Psoas muscle (tissue), 7 donors: ENCODE measurements at regions not wholly inside any gene's neighbourhood (a gene's known extent, or its start where the extent isn't known, plus 50 kb on each side); places are given as distances from the start of the nearest gene placed in this dataset.

Source experiments
- ATAC-seq, 4 donors: fragments of 200-7000 bp; cut with Tn5 transposase; one replicate each; pipeline ENCODE4 v1.9.1; 2020; ENCODE audit warnings: moderate library complexity in 3 of 4, mild to moderate bottlenecking in 2 of 4
- DNase-seq, 2 donors: peaks; one replicate each; pipeline ENCODE4 v3.0.0-alpha.2; 2020
- H3K27ac ChIP-seq: fragments of 200-600 bp; one replicate; pipeline ENCODE4 v1.8.0; 2022
- H3K27me3 ChIP-seq, 3 donors: fragments of 200-600 bp in 1 of 3; one replicate each; pipeline versions ENCODE4 v1.6.1 to v1.8.0; 2013 to 2022; ENCODE audit warnings: low read length in 2 of 3, mild to moderate bottlenecking in 2 of 3, moderate library complexity in 1 of 3; ENCODE audit not compliant: insufficient read depth in 3 of 3
- H3K36me3 ChIP-seq, 2 donors: fragments of 200-600 bp in 1 of 2; one replicate each; pipeline versions ENCODE4 v1.6.1 to v1.8.0; 2013 to 2022; ENCODE audit warnings: low read depth in 1 of 2, mild to moderate bottlenecking in 1 of 2, moderate library complexity in 1 of 2; ENCODE audit not compliant: insufficient read depth in 1 of 2
- H3K4me1 ChIP-seq: fragments of 200-600 bp; one replicate; pipeline ENCODE4 v1.8.0; 2022
- H3K4me3 ChIP-seq: fragments of 200-600 bp; one replicate; pipeline ENCODE4 v1.8.0; 2022; ENCODE audit warnings: mild to moderate bottlenecking
- H3K9me3 ChIP-seq: fragments of 200-600 bp; one replicate; pipeline ENCODE4 v1.8.0; 2022
- CTCF ChIP-seq: fragments of 200-600 bp; IDR thresholded peaks from one replicate; pipeline ENCODE4 v1.8.0; 2022; ENCODE audit warnings: antibody characterized with exemption
- WGBS, 3 donors: extraction: QIAGEN DNeasy Blood & Tissue Kit; methylation state at CpG; one replicate each; pipeline versions ENCODE4 v1.1.6 to v1.1.7; 2013; 5-methylcytosine and 5-hydroxymethylcytosine counted together
- intact Hi-C, 2 donors: fragments of 100-400 bp; cut with DNase I; formaldehyde crosslinking; loops; one replicate each; pipeline versions ENCODE4 v1.11.0 to v1.14.2; 2022
- donor health status: healthy with polysubstance abuse.
- donor health status: DM: no; HTN: no; CAD: no; lungs with moderate emphysema.
- donor health status: Bipolar disorder and iron deficiency.
- donor health status: healthy.
- donor health status: DM: yes; HTN: yes; CAD: no.
- donor health status: DM: no; HTN: no; CAD: no.
- donor health status: DM: yes; HTN: yes; CAD: no.

- H3K36me3 ChIP-seq: no peaks in the 10 kb centered on the region
- 76 to 86% (median 78%) methylated on average over 6 of the region's 6 CpGs for WGBS, 3 donors
- DNase-seq (no peak), ATAC-seq (no peak)
- no peak overlapping the region for H3K27ac ChIP-seq
- no peak for TF ChIP-seq CTCF
- H3K4me3 ChIP-seq: no peak overlapping the region
- no peaks in the 10 kb centered on the region for H3K27me3 ChIP-seq
- H3K9me3 ChIP-seq: no peaks in the 10 kb centered on the region
- H3K4me1 ChIP-seq: no peaks in the 10 kb centered on the region
- intact Hi-C loops: no loop called here
Observed at GRCh38 chr9:84484172-84484571, 143.6 kb upstream of the SLC28A3 start.

- Histone ChIP-seq H3K9me3 (no peaks in the 10 kb centered on the region), H3K27ac (no peak overlapping the region), H3K4me1 (no peaks in the 10 kb centered on the region), H3K27me3 (no peaks in the 10 kb centered on the region), H3K4me3 (no peak overlapping the region), H3K36me3 (no peaks in the 10 kb centered on the region)
- WGBS, 3 donors: 88 to 92% (median 89%) methylated on average over 2 of the region's 2 CpGs
- TF ChIP-seq CTCF: no peak
- ATAC-seq (no peak), DNase-seq (no peak)
- intact Hi-C loops: no loop called here
Observed at GRCh38 chr9:84485539-84485938, 145.0 kb upstream of the SLC28A3 start.

GRCh38 chr9:84486663-84487062 lies 146.1 kb upstream of the SLC28A3 start:
- no peak for TF ChIP-seq CTCF
- Histone ChIP-seq H3K4me3 (no peak overlapping the region), H3K36me3 (no peaks in the 10 kb centered on the region), H3K27ac (no peak overlapping the region), H3K27me3 (no peaks in the 10 kb centered on the region), H3K4me1 (no peaks in the 10 kb centered on the region), H3K9me3 (no peaks in the 10 kb centered on the region)
- WGBS, 3 donors: 75 to 89% (median 84%) methylated on average over 1 of the region's 1 CpG
- ATAC-seq (no peak), DNase-seq (no peak)
- intact Hi-C loops: no loop called here

- no peak for DNase-seq
Observed at GRCh38 chr9:84490206-84490841, 149.8 kb upstream of the SLC28A3 start.

More at GRCh38 chr9:84490206-84490841, 149.8 kb upstream of the SLC28A3 start:
- Histone ChIP-seq H3K4me3 (no peak overlapping the region), H3K27me3 (no peaks in the 10 kb centered on the region), H3K4me1 (no peaks in the 10 kb centered on the region), H3K36me3 (no peaks in the 10 kb centered on the region), H3K9me3 (no peaks in the 10 kb centered on the region), H3K27ac (no peak overlapping the region)
- no peak for TF ChIP-seq CTCF
- WGBS, 3 donors: 37 to 56% (median 42%) methylated on average over 3 of the region's 3 CpGs
- intact Hi-C loops: no loop called here
- no peak for ATAC-seq
